HEK293 (cell line): ENCODE measurements at regions not wholly inside any gene's neighbourhood (a gene's known extent, or its start where the extent isn't known, plus 50 kb on each side); places are given as distances from the start of the nearest gene placed in this dataset.

Experiments
- CTCF ChIA-PET: fragments of 350-600 bp; formaldehyde crosslinking; extraction: SDS; loops from one replicate; lab custom pipeline; 2021; ENCODE audit warnings: antibody characterized with exemption; lab: Yijun Ruan, JAX
- POLR2A ChIA-PET: fragments of 300-600 bp; formaldehyde crosslinking; extraction: SDS; loops from one replicate; lab custom pipeline; 2020; ENCODE audit warnings: antibody characterized with exemption, inconsistent platforms; lab: Yijun Ruan, JAX
- H3K27ac ChIP-seq: fragments of 200-500 bp; sonication (Bioruptor generic); 2 replicates; pipeline ENCODE4 v1.5.1; 2014; ENCODE audit warnings: low read depth, low read length, control low read depth, inconsistent platforms; ENCODE audit errors: extremely low read depth
- H3K36me3 ChIP-seq, 2 experiments: fragments of 200-500 bp in 1 of 2; sonication (Bioruptor generic) in 1 of 2; 1 replicate in 1 of 2; 2 replicates in 1 of 2; pipeline ENCODE4 v1.5.1; 2014 to 2017; ENCODE audit warnings: inconsistent platforms in 2 of 2, low read length in 2 of 2; ENCODE audit not compliant: control insufficient read depth in 2 of 2, insufficient read depth in 1 of 2
- H3K4me1 ChIP-seq: fragments of 200-500 bp; sonication (Bioruptor generic); 2 replicates; pipeline ENCODE4 v1.5.1; 2014; ENCODE audit warnings: mild to moderate bottlenecking, low read length, inconsistent platforms; ENCODE audit not compliant: control insufficient read depth, insufficient read depth
- H3K4me3 ChIP-seq: 2 replicates; pipeline ENCODE4 v1.5.1; 2011; ENCODE audit warnings: low read depth, mild to moderate bottlenecking, control low read depth, low read length, moderate library complexity
- H3K9me3 ChIP-seq: fragments of 200-500 bp; sonication (Bioruptor generic); 2 replicates; pipeline ENCODE4 v1.5.1; 2014; ENCODE audit warnings: low read depth, low read length, inconsistent platforms; ENCODE audit not compliant: control insufficient read depth, insufficient read depth
- GFI1B ChIP-seq: fragments of 450-650 bp; formaldehyde crosslinking; IDR thresholded peaks from 2 replicates; pipeline ENCODE4 v1.5.1; 2016; ENCODE audit warnings: missing biosample characterization, missing genetic modification characterization
- HOXA7 ChIP-seq: sonication (generic); formaldehyde crosslinking; IDR thresholded peaks from 2 replicates; pipeline ENCODE4 v1.8.1; 2022; ENCODE audit warnings: missing genetic modification reagents, borderline replicate concordance
- SCRT2 ChIP-seq: fragments of 450-650 bp; formaldehyde crosslinking; IDR thresholded peaks from 2 replicates; pipeline ENCODE4 v1.5.1; 2016; ENCODE audit warnings: missing biosample characterization, missing genetic modification characterization
- SP2 ChIP-seq: fragments of 450-650 bp; formaldehyde crosslinking; IDR thresholded peaks from 2 replicates; pipeline ENCODE4 v1.5.1; 2016; ENCODE audit warnings: missing biosample characterization, missing genetic modification characterization
- SP7 ChIP-seq: fragments of 450-650 bp; formaldehyde crosslinking; IDR thresholded peaks from 2 replicates; pipeline ENCODE4 v1.5.1; 2016; ENCODE audit warnings: missing biosample characterization, missing genetic modification characterization
- ZFP3 ChIP-seq: fragments of 450-650 bp; formaldehyde crosslinking; IDR thresholded peaks from 2 replicates; pipeline ENCODE4 v1.5.1; 2016; ENCODE audit warnings: low read depth, missing biosample characterization, missing genetic modification characterization
- ZFP41 ChIP-seq: fragments of 450-650 bp; formaldehyde crosslinking; IDR thresholded peaks from 2 replicates; pipeline ENCODE4 v1.5.1; 2016; ENCODE audit warnings: missing biosample characterization, missing genetic modification characterization, borderline replicate concordance
- ZNF146 ChIP-seq: fragments of 450-650 bp; formaldehyde crosslinking; IDR thresholded peaks from 2 replicates; pipeline ENCODE4 v1.5.1; 2016; ENCODE audit warnings: missing biosample characterization, missing genetic modification characterization
- ZNF211 ChIP-seq: fragments of 450-650 bp; formaldehyde crosslinking; IDR thresholded peaks from 2 replicates; pipeline ENCODE4 v1.5.1; 2016; ENCODE audit warnings: low read depth, missing biosample characterization, missing genetic modification characterization
- ZNF214 ChIP-seq: fragments of 450-650 bp; formaldehyde crosslinking; IDR thresholded peaks from 2 replicates; pipeline ENCODE4 v1.5.1; 2017; ENCODE audit warnings: missing biosample characterization, mild to moderate bottlenecking, missing genetic modification characterization, borderline replicate concordance
- ZNF292 ChIP-seq: fragments of 450-650 bp; formaldehyde crosslinking; IDR thresholded peaks from 2 replicates; pipeline ENCODE4 v1.5.1; 2016; ENCODE audit warnings: low read depth, missing biosample characterization, missing genetic modification characterization, borderline replicate concordance
- ZNF354C ChIP-seq: fragments of 450-650 bp; formaldehyde crosslinking; IDR thresholded peaks from 2 replicates; pipeline ENCODE4 v1.5.1; 2016; ENCODE audit warnings: missing biosample characterization, missing genetic modification characterization, low read depth, borderline replicate concordance
- ZNF366 ChIP-seq: fragments of 450-650 bp; formaldehyde crosslinking; conservative IDR thresholded peaks from 2 replicates; pipeline ENCODE4 v1.5.1; 2016; ENCODE audit warnings: missing biosample characterization, missing genetic modification characterization
- ZNF394 ChIP-seq: fragments of 450-650 bp; formaldehyde crosslinking; IDR thresholded peaks from 2 replicates; pipeline ENCODE4 v1.5.1; 2016; ENCODE audit warnings: missing biosample characterization, missing genetic modification characterization, mild to moderate bottlenecking, moderate library complexity, borderline replicate concordance
- ZNF404 ChIP-seq: fragments of 450-650 bp; formaldehyde crosslinking; IDR thresholded peaks from 2 replicates; pipeline ENCODE4 v1.5.1; 2017; ENCODE audit warnings: missing biosample characterization, missing genetic modification characterization
- ZNF416 ChIP-seq: fragments of 450-650 bp; formaldehyde crosslinking; IDR thresholded peaks from 2 replicates; pipeline ENCODE4 v1.5.1; 2016; ENCODE audit warnings: missing biosample characterization, missing genetic modification characterization
- ZNF677 ChIP-seq: fragments of 450-650 bp; IDR thresholded peaks from 2 replicates; pipeline ENCODE4 v1.5.0; 2018; ENCODE audit warnings: missing biosample characterization, mild to moderate bottlenecking, missing genetic modification characterization, moderate library complexity
- ZNF701 ChIP-seq: fragments of 450-650 bp; formaldehyde crosslinking; IDR thresholded peaks from 2 replicates; pipeline ENCODE4 v1.5.1; 2016; ENCODE audit warnings: missing biosample characterization, missing genetic modification characterization
- ZNF747 ChIP-seq: fragments of 450-650 bp; formaldehyde crosslinking; IDR thresholded peaks from 2 replicates; pipeline ENCODE4 v1.5.1; 2016; ENCODE audit warnings: missing biosample characterization, missing genetic modification characterization
- ZNF777 ChIP-seq: fragments of 450-650 bp; formaldehyde crosslinking; IDR thresholded peaks from 2 replicates; pipeline ENCODE4 v1.5.1; 2017; ENCODE audit warnings: missing biosample characterization, missing genetic modification characterization, borderline replicate concordance
- TF ChIP-seq, protein P1 (sequence below): fragments of 450-650 bp; formaldehyde crosslinking; IDR thresholded peaks from 2 replicates; pipeline ENCODE4 v1.5.1; 2017; ENCODE audit warnings: missing biosample characterization, missing genetic modification characterization
- TF ChIP-seq, protein P2 (sequence below): fragments of 450-650 bp; formaldehyde crosslinking; IDR thresholded peaks from 2 replicates; pipeline ENCODE4 v1.5.1; 2016; ENCODE audit warnings: missing biosample characterization, missing genetic modification characterization
- TF ChIP-seq, protein P3 (sequence below): fragments of 450-650 bp; formaldehyde crosslinking; IDR thresholded peaks from 2 replicates; pipeline ENCODE4 v1.5.1; 2016; ENCODE audit warnings: missing biosample characterization, missing genetic modification characterization, borderline replicate concordance
- TF ChIP-seq, protein P4 (sequence below): fragments of 450-650 bp; formaldehyde crosslinking; conservative IDR thresholded peaks from 2 replicates; pipeline ENCODE4 v1.5.1; 2016; ENCODE audit warnings: low read depth, missing biosample characterization, missing genetic modification characterization

DNA sequence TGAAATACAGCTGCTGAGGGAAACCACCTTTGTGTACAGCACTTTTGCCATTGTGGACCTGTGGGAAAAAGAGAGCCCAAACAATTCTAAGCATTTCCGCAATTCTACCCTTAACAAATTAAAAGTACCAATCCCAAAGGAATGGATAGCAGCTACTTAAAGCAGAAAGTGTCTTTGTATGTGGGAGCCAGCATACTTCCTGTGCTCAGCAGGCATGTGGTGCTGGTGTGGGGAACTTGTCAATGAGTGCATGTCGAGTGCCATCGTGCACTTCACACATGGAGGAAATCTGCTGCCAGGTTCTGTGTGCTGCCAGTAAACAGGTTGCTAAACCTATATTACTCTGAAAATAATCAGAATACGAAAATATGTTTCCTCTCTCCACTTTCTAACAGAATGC lies 399.0 kb downstream of the LRRC70 start (continued):
- TF ChIP-seq, protein P1, sequence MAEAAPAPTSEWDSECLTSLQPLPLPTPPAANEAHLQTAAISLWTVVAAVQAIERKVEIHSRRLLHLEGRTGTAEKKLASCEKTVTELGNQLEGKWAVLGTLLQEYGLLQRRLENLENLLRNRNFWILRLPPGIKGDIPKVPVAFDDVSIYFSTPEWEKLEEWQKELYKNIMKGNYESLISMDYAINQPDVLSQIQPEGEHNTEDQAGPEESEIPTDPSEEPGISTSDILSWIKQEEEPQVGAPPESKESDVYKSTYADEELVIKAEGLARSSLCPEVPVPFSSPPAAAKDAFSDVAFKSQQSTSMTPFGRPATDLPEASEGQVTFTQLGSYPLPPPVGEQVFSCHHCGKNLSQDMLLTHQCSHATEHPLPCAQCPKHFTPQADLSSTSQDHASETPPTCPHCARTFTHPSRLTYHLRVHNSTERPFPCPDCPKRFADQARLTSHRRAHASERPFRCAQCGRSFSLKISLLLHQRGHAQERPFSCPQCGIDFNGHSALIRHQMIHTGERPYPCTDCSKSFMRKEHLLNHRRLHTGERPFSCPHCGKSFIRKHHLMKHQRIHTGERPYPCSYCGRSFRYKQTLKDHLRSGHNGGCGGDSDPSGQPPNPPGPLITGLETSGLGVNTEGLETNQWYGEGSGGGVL (tag by site-specific recombination): no peak
- no peak for TF ChIP-seq ZFP41 (tag by site-specific recombination)
- TF ChIP-seq, all 188 proteins: peak for 0

DNA sequence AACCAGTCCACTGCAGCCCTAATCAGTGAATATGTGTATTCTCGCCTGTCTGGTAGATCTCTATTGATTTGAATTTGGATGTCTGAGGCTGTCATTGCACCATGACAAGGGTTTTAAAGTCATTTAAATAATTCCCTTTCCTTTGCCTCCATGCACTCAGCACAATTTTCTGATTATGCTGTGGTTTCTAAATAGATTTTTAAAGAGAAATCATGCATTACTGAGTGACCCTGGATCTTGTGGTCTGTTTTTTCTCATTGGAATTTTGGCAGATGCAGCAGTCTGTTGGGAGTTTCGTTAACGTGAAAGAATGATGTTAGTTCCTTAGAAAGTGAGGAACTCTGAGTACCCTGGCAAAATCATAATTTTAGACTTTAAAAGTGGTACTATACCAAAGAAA lies 396.0 kb downstream of the LRRC70 start:
- ChIA-PET CTCF (no interaction called here), POLR2A (no interaction called here)
- H3K27ac ChIP-seq: no peak overlapping the region
- TF ChIP-seq GFI1B (tag by site-specific recombination) (no peak), ZNF394 (tag by site-specific recombination) (no peak), ZNF777 (no peak), ZNF404 (tag by site-specific recombination) (no peak), ZNF701 (tag by site-specific recombination) (no peak), ZNF366 (tag by site-specific recombination) (no peak), ZFP3 (no peak), SCRT2 (tag by site-specific recombination) (no peak)
- TF ChIP-seq, protein P2, sequence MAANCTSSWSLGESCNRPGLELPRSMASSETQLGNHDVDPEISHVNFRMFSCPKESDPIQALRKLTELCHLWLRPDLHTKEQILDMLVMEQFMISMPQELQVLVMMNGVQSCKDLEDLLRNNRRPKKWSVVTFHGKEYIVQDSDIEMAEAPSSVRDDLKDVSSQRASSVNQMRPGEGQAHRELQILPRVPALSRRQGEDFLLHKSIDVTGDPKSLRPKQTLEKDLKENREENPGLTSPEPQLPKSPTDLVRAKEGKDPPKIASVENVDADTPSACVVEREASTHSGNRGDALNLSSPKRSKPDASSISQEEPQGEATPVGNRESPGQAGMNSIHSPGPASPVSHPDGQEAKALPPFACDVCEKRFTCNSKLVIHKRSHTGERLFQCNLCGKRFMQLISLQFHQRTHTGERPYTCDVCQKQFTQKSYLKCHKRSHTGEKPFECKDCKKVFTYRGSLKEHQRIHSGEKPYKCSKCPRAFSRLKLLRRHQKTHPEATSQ (tag by site-specific recombination): no peak
- TF ChIP-seq, protein P3, sequence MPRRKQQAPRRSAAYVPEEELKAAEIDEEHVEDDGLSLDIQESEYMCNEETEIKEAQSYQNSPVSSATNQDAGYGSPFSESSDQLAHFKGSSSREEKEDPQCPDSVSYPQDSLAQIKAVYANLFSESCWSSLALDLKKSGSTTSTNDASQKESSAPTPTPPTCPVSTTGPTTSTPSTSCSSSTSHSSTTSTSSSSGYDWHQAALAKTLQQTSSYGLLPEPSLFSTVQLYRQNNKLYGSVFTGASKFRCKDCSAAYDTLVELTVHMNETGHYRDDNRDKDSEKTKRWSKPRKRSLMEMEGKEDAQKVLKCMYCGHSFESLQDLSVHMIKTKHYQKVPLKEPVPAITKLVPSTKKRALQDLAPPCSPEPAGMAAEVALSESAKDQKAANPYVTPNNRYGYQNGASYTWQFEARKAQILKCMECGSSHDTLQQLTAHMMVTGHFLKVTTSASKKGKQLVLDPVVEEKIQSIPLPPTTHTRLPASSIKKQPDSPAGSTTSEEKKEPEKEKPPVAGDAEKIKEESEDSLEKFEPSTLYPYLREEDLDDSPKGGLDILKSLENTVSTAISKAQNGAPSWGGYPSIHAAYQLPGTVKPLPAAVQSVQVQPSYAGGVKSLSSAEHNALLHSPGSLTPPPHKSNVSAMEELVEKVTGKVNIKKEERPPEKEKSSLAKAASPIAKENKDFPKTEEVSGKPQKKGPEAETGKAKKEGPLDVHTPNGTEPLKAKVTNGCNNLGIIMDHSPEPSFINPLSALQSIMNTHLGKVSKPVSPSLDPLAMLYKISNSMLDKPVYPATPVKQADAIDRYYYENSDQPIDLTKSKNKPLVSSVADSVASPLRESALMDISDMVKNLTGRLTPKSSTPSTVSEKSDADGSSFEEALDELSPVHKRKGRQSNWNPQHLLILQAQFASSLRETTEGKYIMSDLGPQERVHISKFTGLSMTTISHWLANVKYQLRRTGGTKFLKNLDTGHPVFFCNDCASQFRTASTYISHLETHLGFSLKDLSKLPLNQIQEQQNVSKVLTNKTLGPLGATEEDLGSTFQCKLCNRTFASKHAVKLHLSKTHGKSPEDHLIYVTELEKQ (tag by site-specific recombination): no peak
- H3K9me3 ChIP-seq: no peaks in the 10 kb centered on the region
- H3K4me3 ChIP-seq: no peak overlapping the region
- H3K4me1 ChIP-seq: no peaks in the 10 kb centered on the region
- no peaks in the 10 kb centered on the region for H3K36me3 ChIP-seq

DNA sequence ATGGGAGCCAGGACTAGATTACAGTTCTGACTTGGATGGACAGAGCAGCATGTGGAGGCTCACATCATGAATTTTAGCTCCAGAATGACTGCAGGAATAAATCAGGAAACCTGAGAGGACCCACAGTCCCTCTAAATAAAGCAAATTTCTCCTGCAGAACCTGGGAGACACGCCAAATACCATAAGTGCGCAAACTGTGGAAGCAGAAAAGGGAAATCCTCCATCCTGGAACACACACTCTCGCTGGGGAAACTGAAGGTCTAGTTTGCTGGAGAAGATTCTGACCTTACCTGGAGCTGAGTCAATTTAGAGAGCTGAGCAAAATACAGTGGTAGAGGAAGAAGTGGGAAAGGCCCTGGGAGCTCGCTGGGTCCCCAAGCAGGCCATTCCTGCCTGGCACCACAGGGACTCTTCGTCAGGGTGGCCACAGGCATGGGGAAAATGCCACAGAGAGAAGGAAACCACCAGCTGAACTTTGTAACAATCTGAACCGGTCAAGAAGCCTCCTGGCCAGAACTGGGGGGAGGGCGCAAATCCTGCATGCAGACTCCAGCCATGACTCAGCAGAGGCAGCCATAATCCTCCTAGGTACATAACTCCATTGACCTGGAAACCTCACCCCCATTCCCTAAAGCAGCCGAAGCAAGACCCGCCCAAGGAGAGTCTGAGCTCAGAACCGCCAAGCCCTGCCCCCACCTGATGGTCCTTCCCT lies 390.9 kb downstream of the LRRC70 start:
- ChIA-PET POLR2A (no interaction called here), CTCF (no interaction called here)
- no peaks in the 10 kb centered on the region for H3K36me3 ChIP-seq
- no peak for TF ChIP-seq ZNF354C (tag by site-specific recombination)
- TF ChIP-seq SP2 (tag by site-specific recombination): no peak
- TF ChIP-seq ZNF677 (tag by site-specific recombination): no peak
- no peak for TF ChIP-seq HOXA7 (CRISPR knock-in tag)
- no peak for TF ChIP-seq ZNF416 (tag by site-specific recombination)
- no peak for TF ChIP-seq SP7
- TF ChIP-seq ZNF146: no peak
- TF ChIP-seq, protein P4, sequence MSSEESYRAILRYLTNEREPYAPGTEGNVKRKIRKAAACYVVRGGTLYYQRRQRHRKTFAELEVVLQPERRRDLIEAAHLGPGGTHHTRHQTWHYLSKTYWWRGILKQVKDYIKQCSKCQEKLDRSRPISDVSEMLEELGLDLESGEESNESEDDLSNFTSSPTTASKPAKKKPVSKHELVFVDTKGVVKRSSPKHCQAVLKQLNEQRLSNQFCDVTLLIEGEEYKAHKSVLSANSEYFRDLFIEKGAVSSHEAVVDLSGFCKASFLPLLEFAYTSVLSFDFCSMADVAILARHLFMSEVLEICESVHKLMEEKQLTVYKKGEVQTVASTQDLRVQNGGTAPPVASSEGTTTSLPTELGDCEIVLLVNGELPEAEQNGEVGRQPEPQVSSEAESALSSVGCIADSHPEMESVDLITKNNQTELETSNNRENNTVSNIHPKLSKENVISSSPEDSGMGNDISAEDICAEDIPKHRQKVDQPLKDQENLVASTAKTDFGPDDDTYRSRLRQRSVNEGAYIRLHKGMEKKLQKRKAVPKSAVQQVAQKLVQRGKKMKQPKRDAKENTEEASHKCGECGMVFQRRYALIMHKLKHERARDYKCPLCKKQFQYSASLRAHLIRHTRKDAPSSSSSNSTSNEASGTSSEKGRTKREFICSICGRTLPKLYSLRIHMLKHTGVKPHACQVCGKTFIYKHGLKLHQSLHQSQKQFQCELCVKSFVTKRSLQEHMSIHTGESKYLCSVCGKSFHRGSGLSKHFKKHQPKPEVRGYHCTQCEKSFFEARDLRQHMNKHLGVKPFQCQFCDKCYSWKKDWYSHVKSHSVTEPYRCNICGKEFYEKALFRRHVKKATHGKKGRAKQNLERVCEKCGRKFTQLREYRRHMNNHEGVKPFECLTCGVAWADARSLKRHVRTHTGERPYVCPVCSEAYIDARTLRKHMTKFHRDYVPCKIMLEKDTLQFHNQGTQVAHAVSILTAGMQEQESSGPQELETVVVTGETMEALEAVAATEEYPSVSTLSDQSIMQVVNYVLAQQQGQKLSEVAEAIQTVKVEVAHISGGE (tag by site-specific recombination): no peak
- no peak for TF ChIP-seq ZNF211
- no peak for TF ChIP-seq ZNF214
- TF ChIP-seq ZNF747 (tag by site-specific recombination): no peak
- no peak for TF ChIP-seq ZNF292

More for the DNA sequence above, 390.9 kb downstream of the LRRC70 start:
- Histone ChIP-seq H3K4me1 (no peaks in the 10 kb centered on the region), H3K9me3 (no peaks in the 10 kb centered on the region), H3K4me3 (no peak overlapping the region), H3K27ac (no peak overlapping the region)
